ENCODE measurements at regions not wholly inside any gene's neighbourhood (a gene's known extent, or its start where the extent isn't known, plus 50 kb on each side); places are given as distances from the start of the nearest gene placed in this dataset.

- TF ChIP-seq CTCF (IDR thresholded peaks at IDR 0.05) (no peak), POLR2A (IDR thresholded peaks at IDR 0.05) (no peak)
- no peaks in the 10 kb centered on the region for H3K27me3 ChIP-seq
- ATAC-seq: no peak
- DNase-seq: no peak
- no peak overlapping the region for H3K4me3 ChIP-seq
- no peak overlapping the region for H3K27ac ChIP-seq
- no peaks in the 10 kb centered on the region for H3K36me3 ChIP-seq
- no peaks in the 10 kb centered on the region for H3K9me3 ChIP-seq
- intact Hi-C loops (cut with DNase I): no loop called here
- peaks cover 0 to 3% (median 0%) of the 10 kb centered on the region in 4 donors for H3K4me1 ChIP-seq
Measured at GRCh38 chr13:78247362-78247761, 328.7 kb upstream of the EDNRB start.

- ATAC-seq: peak; percentile 38 to 56 (median 41)
- Histone ChIP-seq H3K27ac (no peak overlapping the region), H3K36me3 (no peaks in the 10 kb centered on the region), H3K4me1 (no peaks in the 10 kb centered on the region), H3K27me3 (no peaks in the 10 kb centered on the region), H3K9me3 (no peaks in the 10 kb centered on the region), H3K4me3 (no peak overlapping the region)
- WGBS (ENCODE audit: insufficient coverage, low coverage, low lambda C conversion rate, missing lambda C conversion rate): 4% methylated on average over 4 of the region's 4 CpGs
- intact Hi-C loops (cut with DNase I): no loop called here
- no peak for TF ChIP-seq POLR2A (IDR thresholded peaks at IDR 0.05)
- TF ChIP-seq CTCF (IDR thresholded peaks at IDR 0.05): peak; percentile 18 to 46 (median 39)
- DNase-seq: peak in 2 of 3 donors; percentile 28 to 37
Measured at GRCh38 chr13:78241278-78241919, 322.8 kb upstream of the EDNRB start.

GRCh38 chr13:78239714-78240113 is 321.1 kb upstream of the EDNRB start:
- intact Hi-C loops (cut with DNase I): no loop called here
- Histone ChIP-seq H3K4me3 (no peak overlapping the region), H3K4me1 (no peaks in the 10 kb centered on the region), H3K27me3 (no peaks in the 10 kb centered on the region), H3K9me3 (no peaks in the 10 kb centered on the region), H3K36me3 (no peaks in the 10 kb centered on the region), H3K27ac (no peak overlapping the region)
- TF ChIP-seq CTCF (IDR thresholded peaks at IDR 0.05): no peak
- TF ChIP-seq POLR2A (IDR thresholded peaks at IDR 0.05): no peak
- 55% methylated on average over 2 of the region's 2 CpGs for WGBS (ENCODE audit: insufficient coverage, low coverage, low lambda C conversion rate, missing lambda C conversion rate)
- ATAC-seq (no peak), DNase-seq (no peak)

GRCh38 chr13:78238911-78239310 is 320.3 kb upstream of the EDNRB start:
- no peaks in the 10 kb centered on the region for H3K36me3 ChIP-seq
- DNase-seq (no peak), ATAC-seq (no peak)
- no peak overlapping the region for H3K27ac ChIP-seq
- 30% methylated on average over 2 of the region's 2 CpGs for WGBS (ENCODE audit: insufficient coverage, low coverage, low lambda C conversion rate, missing lambda C conversion rate)
- H3K4me3 ChIP-seq: no peak overlapping the region
- H3K27me3 ChIP-seq: no peaks in the 10 kb centered on the region
- intact Hi-C loops (cut with DNase I): no loop called here
- H3K9me3 ChIP-seq: no peaks in the 10 kb centered on the region
- TF ChIP-seq POLR2A (IDR thresholded peaks at IDR 0.05): no peak
- no peaks in the 10 kb centered on the region for H3K4me1 ChIP-seq

- Histone ChIP-seq H3K27ac (no peak overlapping the region), H3K27me3 (no peaks in the 10 kb centered on the region), H3K36me3 (no peaks in the 10 kb centered on the region), H3K4me1 (no peaks in the 10 kb centered on the region), H3K9me3 (no peaks in the 10 kb centered on the region), H3K4me3 (no peak overlapping the region)
- TF ChIP-seq POLR2A (IDR thresholded peaks at IDR 0.05): no peak
- no peak for TF ChIP-seq CTCF (IDR thresholded peaks at IDR 0.05)
- no peak for DNase-seq
- intact Hi-C loops (cut with DNase I): no loop called here
- ATAC-seq: no peak
- WGBS (ENCODE audit: insufficient coverage, low coverage, low lambda C conversion rate, missing lambda C conversion rate): 26% methylated on average over 4 of the region's 4 CpGs
Measured at GRCh38 chr13:78228940-78229339, 310.3 kb upstream of the EDNRB start.
